Gastroesophageal sphincter (tissue), 3 donors: ENCODE measurements at regions not wholly inside any gene's neighbourhood (a gene's known extent, or its start where the extent isn't known, plus 50 kb on each side); places are given as distances from the start of the nearest gene placed in this dataset.

Experiments
- POLR2A ChIP-seq, 2 donors: fragments of 450-650 bp; IDR thresholded peaks; one replicate each; pipeline ENCODE4 v1.6.1; 2017; ENCODE audit warnings: antibody characterized with exemption in 2 of 2, mild to moderate bottlenecking in 2 of 2, moderate library complexity in 1 of 2
- POLR2AphosphoS5 ChIP-seq: sonication (generic); formaldehyde crosslinking; IDR thresholded peaks from one replicate; pipeline ENCODE4 v1.6.1; 2017; ENCODE audit warnings: antibody characterized with exemption
- TF ChIP-seq, protein P1 (sequence below), 4 experiments: fragments of 200-600 bp in 2 of 4; fragments of 450-650 bp in 2 of 4; sonication (generic) in 1 of 4; IDR thresholded peaks; one replicate each; pipeline ENCODE4 v1.5.1; 2017 to 2019; ENCODE audit warnings: antibody characterized with exemption in 4 of 4, mild to moderate bottlenecking in 2 of 4, moderate library complexity in 2 of 4

DNA sequence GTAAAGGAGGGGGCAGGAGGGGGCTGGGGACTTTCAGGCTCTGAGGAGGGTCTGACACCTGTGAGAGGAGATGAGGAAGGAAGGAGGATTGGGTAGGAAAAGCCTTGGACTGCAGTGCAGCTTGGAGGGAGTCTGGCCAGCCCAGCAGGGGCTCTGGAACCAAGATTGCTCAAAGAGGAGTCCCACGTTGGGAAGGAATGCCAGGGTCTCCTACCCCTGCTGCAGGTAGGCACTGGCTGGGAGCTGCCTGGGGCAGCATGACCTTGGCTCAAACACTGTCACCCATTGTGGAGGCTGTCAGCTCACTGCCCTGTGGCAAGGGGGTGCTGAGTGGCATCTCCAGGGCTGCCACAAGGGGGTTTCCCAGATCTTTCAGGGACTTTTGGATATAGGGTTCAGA lies 94.5 kb downstream of the RPS6KA4 start:
- TF ChIP-seq, protein P1, sequence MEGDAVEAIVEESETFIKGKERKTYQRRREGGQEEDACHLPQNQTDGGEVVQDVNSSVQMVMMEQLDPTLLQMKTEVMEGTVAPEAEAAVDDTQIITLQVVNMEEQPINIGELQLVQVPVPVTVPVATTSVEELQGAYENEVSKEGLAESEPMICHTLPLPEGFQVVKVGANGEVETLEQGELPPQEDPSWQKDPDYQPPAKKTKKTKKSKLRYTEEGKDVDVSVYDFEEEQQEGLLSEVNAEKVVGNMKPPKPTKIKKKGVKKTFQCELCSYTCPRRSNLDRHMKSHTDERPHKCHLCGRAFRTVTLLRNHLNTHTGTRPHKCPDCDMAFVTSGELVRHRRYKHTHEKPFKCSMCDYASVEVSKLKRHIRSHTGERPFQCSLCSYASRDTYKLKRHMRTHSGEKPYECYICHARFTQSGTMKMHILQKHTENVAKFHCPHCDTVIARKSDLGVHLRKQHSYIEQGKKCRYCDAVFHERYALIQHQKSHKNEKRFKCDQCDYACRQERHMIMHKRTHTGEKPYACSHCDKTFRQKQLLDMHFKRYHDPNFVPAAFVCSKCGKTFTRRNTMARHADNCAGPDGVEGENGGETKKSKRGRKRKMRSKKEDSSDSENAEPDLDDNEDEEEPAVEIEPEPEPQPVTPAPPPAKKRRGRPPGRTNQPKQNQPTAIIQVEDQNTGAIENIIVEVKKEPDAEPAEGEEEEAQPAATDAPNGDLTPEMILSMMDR (IDR thresholded peaks at IDR 0.05) = no peak
- TF ChIP-seq POLR2A (IDR thresholded peaks at IDR 0.05) (no peak), POLR2AphosphoS5 (no peak)
